HG03558 (cell line): ENCODE measurements at regions not wholly inside any gene's neighbourhood (a gene's known extent, or its start where the extent isn't known, plus 50 kb on each side); places are given as distances from the start of the nearest gene placed in this dataset.
"Not testable (repeated sequence)": the region's sequence is repeated elsewhere in the genome, so short reads cannot be mapped to it uniquely, and the experiment has no call there.

Experiments
- ATAC-seq: cut with Tn5 transposase; IDR thresholded peaks from one replicate; pipeline ENCODE4 v1.9.1; 2021; ENCODE audit warnings: moderate number of reproducible peaks; ENCODE audit not compliant: unreplicated experiment; ENCODE audit errors: extremely low read depth

DNA sequence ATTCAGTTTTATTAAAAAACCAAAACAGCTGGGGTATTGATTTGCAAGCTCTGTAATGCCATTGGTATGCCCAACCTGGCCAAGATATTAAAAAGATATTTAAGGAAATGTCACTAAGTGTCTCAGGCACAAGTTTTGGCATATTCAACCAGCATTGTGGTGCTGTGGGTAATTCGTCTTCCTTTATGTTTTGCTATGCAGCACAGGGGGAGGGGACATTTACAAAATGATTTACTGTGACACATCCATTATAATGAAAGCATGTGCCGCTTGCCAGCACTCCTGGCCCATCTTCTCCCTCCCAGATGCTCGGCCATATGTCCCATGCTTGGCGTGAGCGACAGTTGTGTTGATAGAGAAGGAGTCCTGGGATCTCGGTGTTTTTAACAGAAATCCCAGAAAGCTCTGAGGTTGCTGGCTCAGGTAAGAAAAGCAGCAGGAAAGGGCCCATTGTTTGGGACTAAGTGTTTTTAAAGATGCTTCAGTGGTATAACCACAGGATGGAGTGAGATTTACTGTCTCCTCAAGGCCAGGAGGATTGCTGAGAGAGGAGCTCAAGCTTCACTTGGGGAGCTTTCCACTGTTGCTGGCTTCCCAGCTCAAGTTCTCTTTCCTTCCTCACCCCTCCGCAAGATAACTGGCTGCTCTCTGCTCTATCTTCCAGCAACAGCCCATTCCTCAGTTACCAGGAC lies 158.2 kb upstream of the TSC22D2 start:
- ATAC-seq, result no peak

DNA sequence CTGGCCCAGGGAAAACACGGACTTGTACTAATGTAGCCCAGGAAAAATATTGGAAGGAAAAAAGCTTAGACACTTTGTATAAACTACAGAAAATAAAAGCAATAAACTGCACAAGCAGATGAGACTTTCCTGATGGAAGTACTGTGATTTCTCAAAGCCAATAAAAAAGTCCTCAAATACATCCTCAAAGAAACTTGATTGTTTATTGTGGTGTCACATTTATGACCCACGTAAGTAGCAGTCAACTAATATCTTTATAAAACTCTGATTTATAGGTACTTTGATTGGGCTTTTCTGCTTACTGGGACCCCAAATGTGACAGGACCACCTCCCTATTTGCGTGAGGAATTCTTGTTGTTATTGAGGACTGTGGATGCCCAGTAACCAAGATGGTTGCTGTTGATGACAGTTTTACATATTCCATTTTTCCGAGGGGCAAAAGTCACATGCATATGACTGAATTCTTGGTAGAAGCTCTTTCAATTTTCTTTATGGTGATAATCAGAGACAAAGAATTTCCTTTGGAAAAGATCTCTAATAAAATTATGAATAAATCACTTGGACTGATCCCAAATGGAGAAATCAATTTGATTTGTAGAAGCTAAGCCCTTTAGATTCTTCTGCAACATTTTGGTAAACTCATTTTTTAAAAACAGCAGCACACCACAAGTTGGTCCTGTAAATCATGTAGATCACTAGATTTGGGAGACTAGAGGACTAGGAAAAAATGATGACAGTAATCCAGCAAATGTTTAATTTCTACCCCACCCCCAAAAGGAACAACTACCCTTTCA lies 159.0 kb upstream of the TSC22D2 start:
- ATAC-seq, result no peak

DNA sequence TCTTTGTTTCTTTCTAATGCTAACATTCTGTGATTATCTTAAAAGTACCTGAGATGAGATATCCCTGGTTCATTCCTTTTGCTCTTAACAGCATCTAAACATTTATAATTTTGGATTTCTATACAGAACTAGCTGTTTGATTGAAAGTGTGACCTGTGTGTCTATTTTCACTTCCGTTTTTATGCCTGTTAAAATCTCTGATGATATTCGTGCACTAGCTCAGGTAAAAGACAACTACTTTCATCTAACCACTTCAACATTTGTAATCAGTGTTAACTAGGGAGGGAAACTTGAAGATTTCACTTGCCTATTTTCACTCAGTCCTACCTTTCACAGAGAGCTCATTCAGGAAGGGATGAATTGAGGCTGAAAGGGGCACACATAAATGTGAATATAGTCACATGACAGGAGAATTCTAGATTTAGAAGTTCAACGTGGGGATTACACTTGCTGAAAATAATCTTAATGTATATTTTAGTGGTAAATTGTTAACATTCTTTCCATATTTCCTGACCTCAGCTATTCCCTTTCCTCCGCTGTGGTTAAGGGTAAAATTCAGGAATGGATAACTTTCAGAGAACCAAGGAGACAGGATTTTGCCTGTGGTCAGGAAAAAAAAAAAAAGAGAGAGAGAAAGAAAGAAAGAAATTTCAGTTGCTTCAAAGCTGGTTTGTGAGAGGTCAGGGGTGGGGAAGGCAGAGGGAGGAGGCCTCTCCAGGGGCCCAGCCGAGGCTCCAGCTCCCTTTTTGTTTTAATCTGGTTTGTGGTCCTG lies 159.8 kb upstream of the TSC22D2 start:
- no peak for ATAC-seq

- no peak for ATAC-seq
Measured at GRCh38 chr3:150247441-150247840, 160.7 kb upstream of the TSC22D2 start.

DNA sequence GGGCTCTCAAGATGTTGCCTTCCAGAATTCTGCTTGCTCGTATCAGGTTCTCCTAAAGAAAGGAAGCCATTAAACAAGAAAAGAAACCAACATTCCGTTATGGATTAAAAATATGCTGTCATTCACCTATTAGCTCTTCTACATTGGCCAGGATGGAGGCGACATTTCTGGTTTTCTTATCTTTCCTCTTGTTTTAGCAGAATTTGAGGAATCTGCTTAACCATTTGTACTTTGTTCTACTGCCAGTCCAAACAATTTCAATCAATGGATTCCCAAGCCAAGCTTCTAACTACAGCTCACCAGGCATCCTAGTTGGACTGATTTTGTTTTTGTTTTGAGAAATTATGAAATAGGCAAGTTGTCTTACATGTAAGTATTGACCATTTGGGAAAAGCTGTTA lies 164.6 kb upstream of the TSC22D2 start:
- no peak for ATAC-seq

- ATAC-seq, result no peak
Measured at GRCh38 chr3:150242220-150242936, 165.7 kb upstream of the TSC22D2 start.

DNA sequence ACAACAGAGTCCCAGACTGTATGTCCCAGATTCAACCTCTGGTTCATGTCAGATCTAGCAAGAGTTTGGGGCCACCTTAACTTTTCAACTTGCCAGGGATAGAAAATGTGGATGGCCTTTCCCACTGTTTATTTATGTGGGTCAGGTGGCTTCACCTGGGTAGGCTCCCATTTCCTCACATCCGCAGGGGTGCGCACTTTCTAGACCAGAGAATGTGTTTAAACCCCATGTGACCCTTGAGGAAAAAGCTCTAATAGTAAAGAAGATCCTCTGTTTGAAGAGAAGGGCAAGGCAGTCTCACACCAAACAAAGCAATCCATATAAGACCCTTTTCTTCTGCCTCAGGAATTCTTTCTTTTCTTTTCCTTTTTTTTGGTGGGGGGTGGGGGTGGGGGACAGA lies 167.2 kb upstream of the TSC22D2 start:
- no peak for ATAC-seq

- no peak for ATAC-seq
Measured at GRCh38 chr3:150239766-150240165, 168.3 kb upstream of the TSC22D2 start.

GRCh38 chr3:150238995-150239619 lies 169.0 kb upstream of the TSC22D2 start:
- ATAC-seq, result no peak

DNA sequence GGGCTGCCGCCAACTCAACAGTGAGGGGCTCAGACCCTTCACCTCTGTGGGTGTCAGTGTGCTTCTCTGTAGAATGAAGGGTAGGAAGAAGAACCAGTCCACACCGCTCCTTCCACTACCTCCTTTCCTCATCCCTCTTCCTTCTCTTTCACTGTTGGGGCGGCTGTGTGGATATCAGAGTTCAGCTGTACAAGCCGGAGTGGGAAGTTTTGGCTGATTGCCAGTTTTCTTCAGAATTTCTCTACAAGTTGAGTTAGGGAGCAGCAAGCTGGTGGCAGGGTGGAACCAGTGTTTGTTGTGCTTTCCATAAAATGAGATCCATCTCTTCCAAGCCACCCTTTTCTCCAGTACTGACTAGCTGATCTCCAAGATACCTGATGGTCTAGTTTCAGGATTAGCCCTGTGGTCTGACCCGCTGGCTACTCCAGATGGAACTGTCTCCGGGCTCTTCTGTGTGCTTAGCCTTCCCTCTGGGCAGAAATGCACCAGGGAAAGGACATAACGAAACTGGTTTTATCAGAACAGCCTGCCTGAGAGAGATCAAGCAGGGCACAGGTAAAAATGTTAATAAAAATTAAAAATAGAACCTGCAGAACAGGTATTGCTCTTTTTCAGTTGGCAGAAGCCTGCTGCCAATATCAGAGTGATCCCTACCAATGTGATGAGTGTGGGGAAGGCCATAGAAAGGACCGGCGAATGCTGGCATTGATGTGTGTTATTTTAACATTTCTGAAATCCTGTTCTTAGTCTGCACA lies 169.9 kb upstream of the TSC22D2 start:
- no peak for ATAC-seq

GRCh38 chr3:150237490-150237889 lies 170.6 kb upstream of the TSC22D2 start:
- ATAC-seq, result no peak

- ATAC-seq, result no peak
Measured at GRCh38 chr3:150236316-150237082, 171.6 kb upstream of the TSC22D2 start.

DNA sequence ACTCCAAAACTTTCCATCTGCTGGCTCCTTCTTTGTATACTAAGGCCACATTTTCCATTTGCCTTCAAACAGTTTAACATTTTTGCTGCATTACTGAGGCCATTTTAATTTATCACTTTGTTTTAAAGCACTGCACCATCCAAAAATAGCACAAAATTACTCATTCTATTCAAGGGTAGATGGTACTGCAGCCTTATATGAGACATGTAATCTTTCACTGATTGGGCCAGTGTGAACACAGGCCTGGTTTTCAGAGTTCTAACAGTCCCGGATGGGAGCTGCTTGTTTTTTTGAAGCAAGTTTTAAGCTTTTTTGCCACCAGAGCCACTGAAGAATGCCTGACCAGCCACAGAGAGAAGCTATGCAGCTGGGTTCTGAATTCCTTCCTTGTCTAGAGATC lies 172.3 kb upstream of the TSC22D2 start:
- ATAC-seq, result no peak

- ATAC-seq, result no peak
Measured at GRCh38 chr3:150232992-150233451, 175.1 kb upstream of the TSC22D2 start.

GRCh38 chr3:150230037-150230436 lies 178.1 kb upstream of the TSC22D2 start:
- ATAC-seq, result no peak

DNA sequence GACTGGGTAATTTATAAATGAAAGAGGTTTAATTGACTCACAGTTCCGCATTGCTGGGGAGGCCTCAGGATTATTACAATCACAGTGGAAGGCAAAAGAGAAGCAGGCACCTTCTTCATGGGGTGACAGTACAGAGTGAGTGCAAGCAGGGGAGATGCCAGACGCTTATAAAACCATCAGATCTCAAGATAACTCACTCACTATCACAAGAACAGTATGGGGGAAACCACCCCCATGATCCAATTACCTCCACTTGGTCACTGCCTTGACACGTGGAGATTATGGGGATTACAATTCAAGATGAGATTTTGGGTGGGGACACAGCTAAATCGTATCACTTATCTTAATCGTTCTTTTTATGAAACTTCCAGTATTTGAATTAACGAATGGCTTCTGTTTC lies 179.5 kb upstream of the TSC22D2 start:
- not testable (repeated sequence) for ATAC-seq

GRCh38 chr3:150227839-150228238 lies 180.3 kb upstream of the TSC22D2 start:
- ATAC-seq, result no peak

DNA sequence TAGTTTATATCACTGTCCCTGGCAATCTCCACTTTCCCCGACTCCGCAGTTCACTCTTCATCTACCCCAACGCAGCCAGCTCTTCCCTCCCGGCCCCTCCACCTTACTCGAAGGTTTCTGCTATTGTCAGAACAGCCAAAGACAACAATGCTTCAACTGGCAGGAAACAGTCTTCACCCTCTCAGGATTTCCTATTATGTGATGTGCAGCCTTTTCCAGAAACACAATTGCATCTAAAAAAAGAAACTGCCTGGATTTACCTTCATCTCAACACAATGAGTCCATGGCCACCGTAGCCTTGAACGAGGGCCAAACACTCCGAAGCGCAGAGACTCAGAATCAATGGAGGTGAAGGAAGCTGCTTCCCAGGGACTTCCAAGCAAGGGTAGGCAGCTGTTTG lies 182.1 kb upstream of the TSC22D2 start:
- ATAC-seq, result no peak
